ENCODE measurements at regions not wholly inside any gene's neighbourhood (a gene's known extent, or its start where the extent isn't known, plus 50 kb on each side); places are given as distances from the start of the nearest gene placed in this dataset.

DNA sequence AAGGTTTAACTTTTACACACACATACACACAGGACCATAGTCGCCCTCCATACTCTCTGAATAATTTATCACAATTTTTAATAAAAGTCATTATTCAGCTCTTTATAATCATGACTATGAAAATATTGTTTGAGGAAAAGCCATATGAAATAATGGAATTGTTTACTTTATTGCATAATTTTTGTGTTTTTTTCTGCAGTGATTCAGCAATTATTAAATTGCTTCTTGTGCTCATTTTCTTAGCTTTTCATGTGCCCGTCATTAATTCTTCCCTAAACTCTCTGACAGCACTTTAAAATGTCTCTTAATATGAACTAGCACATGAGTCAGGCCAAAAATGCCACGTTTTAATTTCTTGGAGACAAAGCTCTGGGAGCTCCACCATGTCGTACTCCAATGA lies 77.5 kb upstream of the ALX4 start:
- TF ChIP-seq, protein P1, sequence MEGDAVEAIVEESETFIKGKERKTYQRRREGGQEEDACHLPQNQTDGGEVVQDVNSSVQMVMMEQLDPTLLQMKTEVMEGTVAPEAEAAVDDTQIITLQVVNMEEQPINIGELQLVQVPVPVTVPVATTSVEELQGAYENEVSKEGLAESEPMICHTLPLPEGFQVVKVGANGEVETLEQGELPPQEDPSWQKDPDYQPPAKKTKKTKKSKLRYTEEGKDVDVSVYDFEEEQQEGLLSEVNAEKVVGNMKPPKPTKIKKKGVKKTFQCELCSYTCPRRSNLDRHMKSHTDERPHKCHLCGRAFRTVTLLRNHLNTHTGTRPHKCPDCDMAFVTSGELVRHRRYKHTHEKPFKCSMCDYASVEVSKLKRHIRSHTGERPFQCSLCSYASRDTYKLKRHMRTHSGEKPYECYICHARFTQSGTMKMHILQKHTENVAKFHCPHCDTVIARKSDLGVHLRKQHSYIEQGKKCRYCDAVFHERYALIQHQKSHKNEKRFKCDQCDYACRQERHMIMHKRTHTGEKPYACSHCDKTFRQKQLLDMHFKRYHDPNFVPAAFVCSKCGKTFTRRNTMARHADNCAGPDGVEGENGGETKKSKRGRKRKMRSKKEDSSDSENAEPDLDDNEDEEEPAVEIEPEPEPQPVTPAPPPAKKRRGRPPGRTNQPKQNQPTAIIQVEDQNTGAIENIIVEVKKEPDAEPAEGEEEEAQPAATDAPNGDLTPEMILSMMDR (IDR thresholded peaks at IDR 0.05; ENCODE audit: low read depth, low read length) = no peak
- TF ChIP-seq EZH2phosphoT487 (IDR thresholded peaks at IDR 0.05; ENCODE audit: low read depth) = no peak

Data from OCI-LY3 (cell line).